Endothelial cell (in vitro differentiated cells): ENCODE measurements at regions not wholly inside any gene's neighbourhood (a gene's known extent, or its start where the extent isn't known, plus 50 kb on each side); places are given as distances from the start of the nearest gene placed in this dataset.

Experiments
- DNase-seq: peaks from one replicate; pipeline ENCODE4 v3.0.0; 2021; ENCODE audit warnings: low spot score
- H3K27ac Mint-ChIP-seq: one replicate; pipeline ENCODE4 v1.8.0; 2021; ENCODE audit warnings: mixed read lengths, inconsistent platforms; ENCODE audit not compliant: unreplicated experiment
- H3K27me3 Mint-ChIP-seq: one replicate; pipeline ENCODE4 v1.8.0; 2021; ENCODE audit warnings: mild to moderate bottlenecking, moderate library complexity, mixed read lengths, inconsistent platforms; ENCODE audit not compliant: unreplicated experiment
- H3K36me3 Mint-ChIP-seq: one replicate; pipeline ENCODE4 v1.8.0; 2021; ENCODE audit warnings: mild to moderate bottlenecking, low read depth, mixed read lengths, inconsistent platforms; ENCODE audit not compliant: unreplicated experiment
- H3K4me1 Mint-ChIP-seq: one replicate; pipeline ENCODE4 v1.8.0; 2021; ENCODE audit warnings: mild to moderate bottlenecking, mixed read lengths, inconsistent platforms; ENCODE audit not compliant: unreplicated experiment
- H3K4me3 Mint-ChIP-seq: one replicate; pipeline ENCODE4 v1.8.0; 2021; ENCODE audit warnings: mild to moderate bottlenecking, mixed read lengths, inconsistent platforms; ENCODE audit not compliant: unreplicated experiment
- H3K9me3 Mint-ChIP-seq: one replicate; pipeline ENCODE4 v1.8.0; 2021; ENCODE audit warnings: mixed read lengths, inconsistent platforms; ENCODE audit not compliant: unreplicated experiment
- CTCF ChIP-seq: fragments of 200-600 bp; sonication (generic); IDR thresholded peaks from one replicate; pipeline ENCODE4 v1.5.0; 2021; ENCODE audit warnings: antibody characterized with exemption; ENCODE audit not compliant: unreplicated experiment

- Mint-ChIP-seq H3K9me3 (no peaks in the 10 kb centered on the region), H3K27ac (peak overlapping the region; percentile 18), H3K36me3 (peaks cover 3% of the 10 kb centered on the region), H3K27me3 (peaks cover 8% of the 10 kb centered on the region), H3K4me1 (peaks cover 17% of the 10 kb centered on the region), H3K4me3 (no peak overlapping the region)
- peak; percentile 46 for DNase-seq
- peak; percentile 43 for TF ChIP-seq CTCF
These were observed 65.3 kb upstream of the TAF1B start for GRCh38 chr2:9778012-9778411.

- H3K36me3 Mint-ChIP-seq = peaks cover 3% of the 10 kb centered on the region
- DNase-seq = no peak
- TF ChIP-seq CTCF = no peak
- H3K4me1 Mint-ChIP-seq = peaks cover 17% of the 10 kb centered on the region
- H3K9me3 Mint-ChIP-seq = no peaks in the 10 kb centered on the region
- H3K27ac Mint-ChIP-seq = peak overlapping the region; percentile 18
- H3K4me3 Mint-ChIP-seq = peak overlapping the region; percentile 44
- peaks cover 8% of the 10 kb centered on the region for H3K27me3 Mint-ChIP-seq
These were observed 64.6 kb upstream of the TAF1B start for GRCh38 chr2:9778471-9779316.

GRCh38 chr2:9779596-9780264 is 63.5 kb upstream of the TAF1B start:
- H3K4me3 Mint-ChIP-seq = no peak overlapping the region
- peak overlapping the region; percentile 57 for H3K27ac Mint-ChIP-seq
- no peaks in the 10 kb centered on the region for H3K9me3 Mint-ChIP-seq
- H3K27me3 Mint-ChIP-seq = peaks cover 8% of the 10 kb centered on the region
- H3K36me3 Mint-ChIP-seq = peaks cover 3% of the 10 kb centered on the region
- peaks cover 17% of the 10 kb centered on the region for H3K4me1 Mint-ChIP-seq
- TF ChIP-seq CTCF = no peak
- no peak for DNase-seq

- H3K36me3 Mint-ChIP-seq = peaks cover 3% of the 10 kb centered on the region
- TF ChIP-seq CTCF = no peak
- no peak overlapping the region for H3K4me3 Mint-ChIP-seq
- no peaks in the 10 kb centered on the region for H3K9me3 Mint-ChIP-seq
- no peak overlapping the region for H3K27ac Mint-ChIP-seq
- H3K4me1 Mint-ChIP-seq = peaks cover 17% of the 10 kb centered on the region
- no peak for DNase-seq
- peaks cover 8% of the 10 kb centered on the region for H3K27me3 Mint-ChIP-seq
These were observed 62.7 kb upstream of the TAF1B start for GRCh38 chr2:9780368-9781130.
